Osteocyte (in vitro differentiated cells): ENCODE measurements at regions not wholly inside any gene's neighbourhood (a gene's known extent, or its start where the extent isn't known, plus 50 kb on each side); places are given as distances from the start of the nearest gene placed in this dataset.

Experiments
- DNase-seq: peaks from one replicate; pipeline ENCODE4 v3.0.0; 2021; ENCODE audit warnings: mixed read lengths; ENCODE audit not compliant: unreplicated experiment; ENCODE audit errors: extremely low spot score
- H3K27ac Mint-ChIP-seq: one replicate; pipeline ENCODE4 v1.8.0; 2021; ENCODE audit warnings: mild to moderate bottlenecking, mixed read lengths; ENCODE audit not compliant: unreplicated experiment
- H3K27me3 Mint-ChIP-seq: one replicate; pipeline ENCODE4 v1.8.0; 2021; ENCODE audit warnings: mixed read lengths; ENCODE audit not compliant: unreplicated experiment
- H3K36me3 Mint-ChIP-seq: one replicate; pipeline ENCODE4 v1.8.0; 2021; ENCODE audit warnings: mixed read lengths; ENCODE audit not compliant: unreplicated experiment
- H3K4me1 Mint-ChIP-seq: one replicate; pipeline ENCODE4 v1.8.0; 2021; ENCODE audit warnings: mixed read lengths; ENCODE audit not compliant: unreplicated experiment
- H3K4me3 Mint-ChIP-seq: one replicate; pipeline ENCODE4 v1.8.0; 2021; ENCODE audit warnings: mild to moderate bottlenecking, moderate library complexity, mixed read lengths; ENCODE audit not compliant: unreplicated experiment
- H3K9me3 Mint-ChIP-seq: one replicate; pipeline ENCODE4 v1.8.0; 2021; ENCODE audit warnings: mixed read lengths; ENCODE audit not compliant: unreplicated experiment
- CTCF ChIP-seq: fragments of 200-600 bp; sonication (generic); IDR thresholded peaks from 2 replicates; pipeline ENCODE4 v1.5.0; 2021; ENCODE audit warnings: antibody characterized with exemption, mild to moderate bottlenecking, moderate library complexity

- TF ChIP-seq CTCF = no peak
Measured at GRCh38 chr15:45743426-45744235, 108.8 kb downstream of the SQOR start.

GRCh38 chr15:45744236-45744589 is 109.4 kb downstream of the SQOR start:
- H3K27ac Mint-ChIP-seq = no peak overlapping the region
- H3K4me3 Mint-ChIP-seq = no peak overlapping the region
- peaks cover 15% of the 10 kb centered on the region for H3K27me3 Mint-ChIP-seq
- H3K36me3 Mint-ChIP-seq = no peaks in the 10 kb centered on the region
- TF ChIP-seq CTCF = no peak
- H3K4me1 Mint-ChIP-seq = no peaks in the 10 kb centered on the region
- DNase-seq = no peak
- H3K9me3 Mint-ChIP-seq = no peaks in the 10 kb centered on the region

More at GRCh38 chr15:45743426-45744235, 108.8 kb downstream of the SQOR start:
- Mint-ChIP-seq H3K27ac (no peak overlapping the region), H3K9me3 (no peaks in the 10 kb centered on the region), H3K36me3 (no peaks in the 10 kb centered on the region), H3K27me3 (peaks cover 13% of the 10 kb centered on the region), H3K4me1 (no peaks in the 10 kb centered on the region), H3K4me3 (no peak overlapping the region)
- DNase-seq = no peak

- no peak overlapping the region for H3K27ac Mint-ChIP-seq
- no peaks in the 10 kb centered on the region for H3K36me3 Mint-ChIP-seq
- H3K9me3 Mint-ChIP-seq = no peaks in the 10 kb centered on the region
- H3K27me3 Mint-ChIP-seq = peaks cover 10% of the 10 kb centered on the region
- H3K4me1 Mint-ChIP-seq = no peaks in the 10 kb centered on the region
- TF ChIP-seq CTCF = no peak
- DNase-seq = no peak
- no peak overlapping the region for H3K4me3 Mint-ChIP-seq
Measured at GRCh38 chr15:45747426-45747825, 112.6 kb downstream of the SQOR start.

GRCh38 chr15:45751629-45752028 is 116.8 kb downstream of the SQOR start:
- H3K9me3 Mint-ChIP-seq = no peaks in the 10 kb centered on the region
- H3K27me3 Mint-ChIP-seq = peaks cover 11% of the 10 kb centered on the region
- H3K27ac Mint-ChIP-seq = no peak overlapping the region
- H3K36me3 Mint-ChIP-seq = no peaks in the 10 kb centered on the region
- DNase-seq = no peak
- no peak overlapping the region for H3K4me3 Mint-ChIP-seq
- TF ChIP-seq CTCF = no peak
- no peaks in the 10 kb centered on the region for H3K4me1 Mint-ChIP-seq

- Mint-ChIP-seq H3K36me3 (no peaks in the 10 kb centered on the region), H3K27ac (no peak overlapping the region), H3K9me3 (no peaks in the 10 kb centered on the region), H3K4me3 (no peak overlapping the region), H3K27me3 (peaks cover 7% of the 10 kb centered on the region), H3K4me1 (no peaks in the 10 kb centered on the region)
- DNase-seq = no peak
- no peak for TF ChIP-seq CTCF
Measured at GRCh38 chr15:45759936-45760335, 125.1 kb downstream of the SQOR start.
